A673 (cell line): ENCODE measurements at regions not wholly inside any gene's neighbourhood (a gene's known extent, or its start where the extent isn't known, plus 50 kb on each side); places are given as distances from the start of the nearest gene placed in this dataset.
A peak's percentile ranks its signal among the peaks of the same experiment; 100 is the strongest.

Experiments
- BruUV-seq: library from RNA; stranded (reverse); fragments of 400-500 nt; replicated peaks from 2 replicates; lab custom pipeline; 2021; lab: Mats Ljungman, UMichigan
- CTCF ChIA-PET: fragments of 300-600 bp; sonication (Branson Sonifier 250); formaldehyde crosslinking; loops from one replicate; lab custom pipeline; 2022; ENCODE audit warnings: antibody characterized with exemption; lab: Charles Lee
- POLR2A ChIA-PET: fragments of 300-600 bp; sonication (Branson Sonifier 250); formaldehyde crosslinking; loops from one replicate; lab custom pipeline; 2022; ENCODE audit warnings: antibody characterized with exemption; ENCODE audit not compliant: low non-redundant PET; lab: Charles Lee
- DNase-seq: peaks from one replicate; pipeline ENCODE4 v3.0.0-alpha.2; 2015; ENCODE audit warnings: low spot score
- H3K27ac ChIP-seq: fragments of 200-600 bp; sonication (generic); 2 replicates; pipeline ENCODE4 v1.5.1; 2016; ENCODE audit warnings: mixed run types, low read depth, mild to moderate bottlenecking, mixed read lengths, antibody characterized with exemption, low read length; ENCODE audit not compliant: poor library complexity, severe bottlenecking
- H3K27me3 ChIP-seq: fragments of 200-600 bp; sonication (generic); replicated peaks from 2 replicates; pipeline ENCODE4 v1.6.1; 2017; ENCODE audit warnings: mixed run types, low read depth, mild to moderate bottlenecking, mixed read lengths, antibody characterized with exemption, low read length; ENCODE audit not compliant: insufficient read depth, poor library complexity
- H3K36me3 ChIP-seq: fragments of 200-600 bp; sonication (generic); 2 replicates; pipeline ENCODE4 v1.6.1; 2016; ENCODE audit warnings: mixed run types, mild to moderate bottlenecking, mixed read lengths, antibody characterized with exemption, low read length; ENCODE audit not compliant: insufficient read depth, poor library complexity, severe bottlenecking
- H3K4me1 ChIP-seq: fragments of 200-600 bp; sonication (generic); 2 replicates; pipeline ENCODE4 v1.6.1; 2017; ENCODE audit warnings: mixed run types, mild to moderate bottlenecking, mixed read lengths, antibody characterized with exemption, low read length; ENCODE audit not compliant: insufficient read depth, poor library complexity, severe bottlenecking
- H3K4me3 ChIP-seq: fragments of 200-600 bp; sonication (generic); 2 replicates; pipeline ENCODE4 v1.5.1; 2016; ENCODE audit warnings: low read depth, mixed run types, mild to moderate bottlenecking, mixed read lengths, low read length; ENCODE audit not compliant: poor library complexity, severe bottlenecking
- H3K9me3 ChIP-seq: fragments of 200-600 bp; sonication (generic); 2 replicates; pipeline ENCODE4 v1.6.1; 2016; ENCODE audit warnings: mixed run types, low read depth, mild to moderate bottlenecking, mixed read lengths, antibody characterized with exemption, low read length; ENCODE audit not compliant: poor library complexity, severe bottlenecking
- CTCF ChIP-seq: fragments of 300-800, 200-600 bp; sonication (generic); conservative IDR thresholded peaks from 2 replicates; pipeline ENCODE4 v1.5.1; 2017; ENCODE audit warnings: low read depth, mild to moderate bottlenecking, antibody characterized with exemption, low read length, moderate library complexity, mixed read lengths
- EZH2 ChIP-seq: fragments of 200-600 bp; sonication (generic); IDR thresholded peaks from 2 replicates; pipeline ENCODE4 v1.6.1; 2017; ENCODE audit warnings: borderline replicate concordance, low read depth, mild to moderate bottlenecking, mixed read lengths, antibody characterized with exemption, low read length; ENCODE audit not compliant: poor library complexity, severe bottlenecking
- intact Hi-C: fragments of 100-400 bp; cut with micrococcal nuclease; formaldehyde crosslinking; loops from one replicate; pipeline ENCODE4 v1.10.0; 2022; ENCODE audit not compliant: unreplicated experiment

- DNase-seq = peak; percentile 28
- no peak overlapping the region for H3K4me3 ChIP-seq
- BruUV-seq = no TSS peak
- no peak overlapping the region for H3K27ac ChIP-seq
- no peaks in the 10 kb centered on the region for H3K27me3 ChIP-seq
- ChIA-PET POLR2A (no interaction called here), CTCF (no interaction called here)
- H3K9me3 ChIP-seq = peaks cover 6% of the 10 kb centered on the region
- no peak for TF ChIP-seq EZH2
- TF ChIP-seq CTCF = no peak
- H3K4me1 ChIP-seq = peaks cover 17% of the 10 kb centered on the region
- H3K36me3 ChIP-seq = no peaks in the 10 kb centered on the region
- intact Hi-C loops = loop anchor here (5.0 kb wide), 1 partner anchor 114 kb away; no protein-coding TSS in a partner anchor
Observed at GRCh38 chr10:8183241-8183704, 128.8 kb downstream of the GATA3 start.

- ChIA-PET CTCF (no interaction called here), POLR2A (no interaction called here)
- no peak for DNase-seq
- Histone ChIP-seq H3K9me3 (no peaks in the 10 kb centered on the region), H3K27ac (no peak overlapping the region), H3K4me3 (no peak overlapping the region), H3K27me3 (no peaks in the 10 kb centered on the region), H3K36me3 (no peaks in the 10 kb centered on the region), H3K4me1 (no peaks in the 10 kb centered on the region)
- intact Hi-C loops = no loop called here
- no TSS peak for BruUV-seq
- TF ChIP-seq CTCF = no peak
- TF ChIP-seq EZH2 = no peak
Observed at GRCh38 chr10:8187171-8187666, 132.7 kb downstream of the GATA3 start.

- ChIA-PET POLR2A (no interaction called here), CTCF (no interaction called here)
- no TSS peak for BruUV-seq
Observed at GRCh38 chr10:8189458-8189857, 135.0 kb downstream of the GATA3 start.

More at GRCh38 chr10:8189458-8189857, 135.0 kb downstream of the GATA3 start:
- H3K4me3 ChIP-seq = no peak overlapping the region
- no peaks in the 10 kb centered on the region for H3K27me3 ChIP-seq
- TF ChIP-seq EZH2 (no peak), CTCF (no peak)
- no peaks in the 10 kb centered on the region for H3K9me3 ChIP-seq
- H3K27ac ChIP-seq = no peak overlapping the region
- no peaks in the 10 kb centered on the region for H3K4me1 ChIP-seq
- no peak for DNase-seq
- intact Hi-C loops = no loop called here
- H3K36me3 ChIP-seq = no peaks in the 10 kb centered on the region
